ENCODE measurements at regions not wholly inside any gene's neighbourhood (a gene's known extent, or its start where the extent isn't known, plus 50 kb on each side); places are given as distances from the start of the nearest gene placed in this dataset.

GRCh38 chr2:445896-446295 is 158.0 kb upstream of the ALKAL2 start:
- Histone ChIP-seq H3K4me2 (no peak overlapping the region), H3K9ac (no peak overlapping the region), H3K4me1 (peaks cover 8% of the 10 kb centered on the region), H3F3A (ENCODE audit: low read depth) (no peaks in the 10 kb centered on the region), H3K4me3 (no peak overlapping the region), H3K9me3 (ENCODE audit: low read depth) (no peaks in the 10 kb centered on the region), H3K79me2 (ENCODE audit: low read depth) (no peaks in the 10 kb centered on the region), H4K20me1 (ENCODE audit: low read depth) (no peaks in the 10 kb centered on the region), H2AFZ (replicated peaks) (no peak overlapping the region), H3K27ac (no peak overlapping the region), H3K27me3 (peaks cover 34% of the 10 kb centered on the region), H3K36me3 (no peaks in the 10 kb centered on the region)
- Mint-ChIP-seq H3K9me3 (peaks cover 3% of the 10 kb centered on the region), H3K36me3 (no peaks in the 10 kb centered on the region), H3K27ac (no peak overlapping the region), H3K27me3 (ENCODE audit: insufficient read depth, low read depth) (peaks cover 16% of the 10 kb centered on the region), H3K4me1 (peaks cover 44% of the 10 kb centered on the region), H3K4me3 (no peak overlapping the region)
- DNase-seq (ENCODE audit: low spot score): no peak
- no peak for TF ChIP-seq CTCF (IDR thresholded peaks at IDR 0.05)
- no peak for TF ChIP-seq EZH2 (IDR thresholded peaks at IDR 0.05)
- TF ChIP-seq EZH2phosphoT487 (IDR thresholded peaks at IDR 0.05): no peak

GRCh38 chr2:444937-445884 is 157.3 kb upstream of the ALKAL2 start:
- Histone ChIP-seq H3K27me3 (peaks cover 34% of the 10 kb centered on the region), H3K9me3 (ENCODE audit: low read depth) (no peaks in the 10 kb centered on the region), H3K9ac (no peak overlapping the region), H3K4me2 (no peak overlapping the region), H3K79me2 (ENCODE audit: low read depth) (no peaks in the 10 kb centered on the region), H3K36me3 (no peaks in the 10 kb centered on the region), H2AFZ (replicated peaks) (no peak overlapping the region), H3F3A (ENCODE audit: low read depth) (no peaks in the 10 kb centered on the region), H4K20me1 (ENCODE audit: low read depth) (no peaks in the 10 kb centered on the region), H3K4me1 (peaks cover 8% of the 10 kb centered on the region), H3K4me3 (no peak overlapping the region), H3K27ac (no peak overlapping the region)
- Mint-ChIP-seq H3K27ac (no peak overlapping the region), H3K4me3 (no peak overlapping the region), H3K27me3 (ENCODE audit: insufficient read depth, low read depth) (peaks cover 20% of the 10 kb centered on the region), H3K4me1 (peaks cover 44% of the 10 kb centered on the region), H3K9me3 (no peaks in the 10 kb centered on the region), H3K36me3 (no peaks in the 10 kb centered on the region)
- no peak for DNase-seq (ENCODE audit: low spot score)
- no peak for TF ChIP-seq EZH2 (IDR thresholded peaks at IDR 0.05)
- no peak for TF ChIP-seq CTCF (IDR thresholded peaks at IDR 0.05)
- no peak for TF ChIP-seq EZH2phosphoT487 (IDR thresholded peaks at IDR 0.05)

- H3K4me2 ChIP-seq: no peak overlapping the region
- H3K36me3 ChIP-seq: no peaks in the 10 kb centered on the region
- H3K4me1 ChIP-seq: no peaks in the 10 kb centered on the region
- no peaks in the 10 kb centered on the region for H3K9me3 ChIP-seq (ENCODE audit: low read depth)
- Mint-ChIP-seq H3K4me3 (no peak overlapping the region), H3K4me1 (peaks cover 43% of the 10 kb centered on the region), H3K27me3 (ENCODE audit: insufficient read depth, low read depth) (peaks cover 16% of the 10 kb centered on the region), H3K36me3 (no peaks in the 10 kb centered on the region), H3K27ac (no peak overlapping the region), H3K9me3 (no peaks in the 10 kb centered on the region)
- H3K27me3 ChIP-seq: peaks cover 34% of the 10 kb centered on the region
- no peaks in the 10 kb centered on the region for H3F3A ChIP-seq (ENCODE audit: low read depth)
- no peak for DNase-seq (ENCODE audit: low spot score)
- H3K9ac ChIP-seq: no peak overlapping the region
- no peaks in the 10 kb centered on the region for H4K20me1 ChIP-seq (ENCODE audit: low read depth)
- TF ChIP-seq EZH2 (IDR thresholded peaks at IDR 0.05): no peak
- no peak for TF ChIP-seq CTCF (IDR thresholded peaks at IDR 0.05)
- no peak for TF ChIP-seq EZH2phosphoT487 (IDR thresholded peaks at IDR 0.05)
- H3K79me2 ChIP-seq (ENCODE audit: low read depth): no peaks in the 10 kb centered on the region
- H3K27ac ChIP-seq: no peak overlapping the region
- H3K4me3 ChIP-seq: no peak overlapping the region
- H2AFZ ChIP-seq (replicated peaks): no peak overlapping the region
Observed at GRCh38 chr2:443741-444140, 155.8 kb upstream of the ALKAL2 start.
